GM18873 (cell line): ENCODE measurements at regions not wholly inside any gene's neighbourhood (a gene's known extent, or its start where the extent isn't known, plus 50 kb on each side); places are given as distances from the start of the nearest gene placed in this dataset.
A peak's percentile ranks its signal among the peaks of the same experiment; 100 is the strongest.
"Not testable (repeated sequence)": the region's sequence is repeated elsewhere in the genome, so short reads cannot be mapped to it uniquely, and the experiment has no call there.

Source experiments
- ATAC-seq: cut with Tn5 transposase; IDR thresholded peaks from one replicate; pipeline ENCODE4 v1.9.1; 2021; ENCODE audit warnings: mild to moderate bottlenecking, moderate library complexity, moderate number of reproducible peaks; ENCODE audit not compliant: unreplicated experiment, low FRiP score

DNA sequence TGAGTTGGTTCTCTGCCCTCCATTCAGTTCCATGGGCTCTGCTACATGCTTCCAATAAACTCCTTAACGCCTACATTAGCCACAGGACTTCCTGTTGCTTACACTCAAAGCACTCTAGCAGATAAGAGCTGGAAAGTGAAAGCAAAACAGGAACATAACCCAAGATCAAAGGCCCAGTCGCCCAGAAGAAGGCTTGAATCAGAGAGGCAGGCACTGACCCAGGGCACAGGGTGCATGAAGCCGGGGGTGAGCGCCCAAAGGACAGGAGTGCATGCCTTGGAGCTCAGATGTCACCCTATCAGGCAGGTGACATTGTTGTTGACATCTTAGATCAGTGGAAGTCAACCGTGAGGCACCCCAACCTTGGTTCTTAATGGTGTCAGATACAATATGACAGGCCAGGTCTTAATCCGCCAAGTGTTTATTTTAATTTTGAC lies 235.1 kb downstream of the UACA start:
- no peak for ATAC-seq

DNA sequence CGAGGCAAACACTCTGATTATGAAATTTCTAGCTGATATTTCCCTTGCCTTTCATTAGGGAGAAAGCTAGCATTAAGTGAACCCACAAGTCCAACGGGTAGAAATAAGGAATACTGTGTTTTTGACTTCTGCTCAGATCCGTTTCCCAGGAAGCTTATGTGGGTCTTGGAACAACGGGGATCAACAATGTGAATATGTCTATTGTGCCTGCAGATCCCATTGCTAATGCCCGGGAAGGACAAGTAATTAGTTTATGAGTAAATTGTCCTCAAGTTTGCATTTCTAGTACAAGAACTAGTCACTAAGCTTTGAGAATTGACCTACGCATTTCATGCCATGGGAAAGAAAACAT lies 236.4 kb downstream of the UACA start:
- ATAC-seq = no peak

DNA sequence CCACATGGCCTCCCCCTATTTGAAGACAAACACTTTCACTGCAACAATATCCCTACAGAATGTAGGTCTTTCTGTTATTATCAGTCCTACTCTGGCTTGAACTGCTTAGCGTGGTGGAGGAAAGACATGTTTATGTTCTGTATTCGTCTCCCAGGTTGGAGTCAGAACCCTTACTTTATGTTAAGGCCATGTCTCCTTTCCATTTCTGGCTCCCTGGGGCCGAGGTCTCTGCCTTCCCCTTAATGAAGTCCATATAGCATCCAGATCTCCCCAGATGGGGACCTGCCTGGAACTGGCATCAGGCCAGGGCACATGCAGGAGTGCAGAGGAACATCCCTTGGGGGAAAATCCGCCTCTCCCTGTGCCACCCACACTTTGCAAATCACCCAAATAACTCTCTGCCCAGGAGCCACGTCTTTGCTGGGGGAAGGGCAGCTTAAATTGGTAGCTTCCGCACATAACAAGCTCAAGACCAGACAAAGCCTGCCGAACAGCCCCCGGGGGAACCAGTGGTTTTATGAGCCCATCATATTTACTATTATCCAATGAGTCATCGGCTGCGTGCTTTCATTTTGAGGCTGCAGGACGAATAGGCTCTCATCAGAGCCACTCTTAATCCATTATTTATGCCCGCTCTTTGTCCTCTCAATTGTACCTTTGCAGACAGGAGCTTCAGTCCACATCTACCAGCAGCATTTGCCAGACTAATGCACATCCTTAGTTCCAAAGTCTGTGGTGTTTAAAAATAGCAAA lies 237.0 kb downstream of the UACA start:
- no peak for ATAC-seq

DNA sequence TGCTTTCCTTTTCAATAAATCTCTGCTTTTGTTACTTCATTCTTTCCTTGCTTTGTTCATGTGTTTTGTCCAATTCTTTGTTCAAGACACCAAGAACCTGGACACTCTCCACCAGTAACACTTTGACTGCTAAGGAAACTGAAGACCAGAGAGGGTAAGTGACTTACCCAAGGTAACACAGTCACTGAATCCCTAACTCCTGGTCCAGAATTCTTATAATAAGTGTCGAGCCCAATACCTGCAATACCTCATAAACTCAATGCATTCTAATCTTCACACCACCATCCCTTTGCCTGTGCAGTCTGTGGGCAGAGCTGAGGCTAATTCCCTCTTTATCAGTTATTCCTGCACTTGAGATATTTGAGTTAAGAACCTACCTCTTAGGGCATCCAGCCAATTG lies 237.8 kb downstream of the UACA start:
- no peak for ATAC-seq

DNA sequence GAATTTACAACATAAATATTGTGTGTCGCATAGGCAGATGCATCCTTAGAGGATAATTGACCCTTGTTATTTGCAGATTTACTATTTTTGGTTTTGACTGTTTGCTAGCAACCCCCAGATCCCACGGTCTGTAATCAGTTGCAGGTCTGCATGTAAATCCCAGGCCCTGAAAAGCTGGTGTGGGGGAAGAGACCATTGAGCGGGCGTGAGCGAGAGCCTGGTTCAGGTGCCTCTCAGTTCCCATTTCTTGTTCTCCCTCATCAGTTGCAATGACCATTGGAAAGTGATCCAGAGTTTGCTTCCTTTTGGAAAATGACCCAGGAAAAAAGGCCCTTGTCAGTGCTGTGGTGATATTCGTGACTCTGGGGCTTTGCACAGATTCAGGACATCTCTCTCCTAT lies 238.9 kb downstream of the UACA start:
- no peak for ATAC-seq

DNA sequence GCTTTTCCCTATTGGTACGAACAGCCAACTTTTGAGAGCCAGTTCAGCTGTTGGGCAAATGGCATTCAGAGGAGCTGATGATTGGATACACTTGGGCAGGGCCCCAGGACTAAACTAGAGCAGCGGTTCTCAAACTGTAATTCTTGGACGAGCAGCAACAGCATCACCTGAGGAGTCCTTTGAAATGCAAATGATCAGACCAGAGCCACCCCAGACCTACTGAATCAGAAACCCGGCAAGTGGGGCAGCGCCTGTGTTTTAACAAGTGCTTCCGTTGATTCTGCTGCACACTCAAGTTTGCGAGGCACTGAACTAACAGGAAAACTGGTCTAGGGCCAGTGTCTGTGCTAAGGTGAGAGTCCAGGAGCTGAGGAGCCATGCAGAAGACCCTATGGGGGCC lies 239.7 kb downstream of the UACA start:
- no peak for ATAC-seq

DNA sequence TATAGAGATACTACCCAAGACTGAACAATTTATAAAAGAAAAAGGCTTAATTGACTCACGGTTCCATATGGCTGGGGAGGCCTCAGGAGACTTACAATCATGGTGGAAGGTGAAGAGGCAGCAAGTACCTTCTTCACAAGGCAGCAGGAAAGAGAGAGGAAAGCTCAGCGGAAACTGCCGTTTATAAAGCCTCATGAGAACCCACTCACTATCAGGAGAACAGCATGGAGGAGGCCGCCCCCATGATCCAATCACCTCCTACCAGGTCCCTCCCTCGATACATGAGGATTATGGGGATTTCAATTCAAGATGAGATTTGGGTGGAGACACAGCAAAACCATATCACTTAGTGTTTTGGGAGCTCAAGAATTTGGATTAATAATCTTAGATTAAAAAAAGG lies 240.2 kb downstream of the UACA start:
- ATAC-seq = no peak

DNA sequence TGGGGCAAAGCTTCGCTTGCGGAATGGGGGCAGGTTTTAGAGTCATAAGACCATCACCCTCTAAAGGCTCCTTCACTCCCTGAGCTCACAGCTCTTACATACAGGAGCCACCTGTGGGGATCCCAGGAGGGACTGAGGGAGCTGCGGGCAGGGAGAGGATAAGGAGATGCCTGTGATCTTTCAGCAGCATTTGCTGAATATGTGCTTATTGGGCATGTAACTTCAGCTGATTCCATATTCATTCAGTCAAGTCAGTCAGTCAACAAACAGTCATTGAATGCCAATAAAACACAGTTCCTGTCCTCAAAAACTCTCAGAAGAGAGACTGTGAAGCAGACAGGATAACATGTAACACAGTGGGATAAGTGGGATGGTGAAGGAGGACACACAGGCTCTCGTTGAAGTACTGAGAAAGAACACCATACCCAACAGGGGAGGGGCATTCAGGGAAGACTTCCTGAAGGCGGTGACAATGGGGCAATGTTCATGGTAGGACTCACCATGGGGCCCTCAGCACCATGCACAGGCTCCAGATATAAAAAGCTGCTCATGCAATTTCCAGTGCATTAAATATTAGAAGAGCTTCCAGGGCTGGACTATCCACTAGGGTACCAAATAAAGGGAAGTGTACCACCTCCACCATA lies 240.9 kb downstream of the UACA start:
- ATAC-seq = no peak

DNA sequence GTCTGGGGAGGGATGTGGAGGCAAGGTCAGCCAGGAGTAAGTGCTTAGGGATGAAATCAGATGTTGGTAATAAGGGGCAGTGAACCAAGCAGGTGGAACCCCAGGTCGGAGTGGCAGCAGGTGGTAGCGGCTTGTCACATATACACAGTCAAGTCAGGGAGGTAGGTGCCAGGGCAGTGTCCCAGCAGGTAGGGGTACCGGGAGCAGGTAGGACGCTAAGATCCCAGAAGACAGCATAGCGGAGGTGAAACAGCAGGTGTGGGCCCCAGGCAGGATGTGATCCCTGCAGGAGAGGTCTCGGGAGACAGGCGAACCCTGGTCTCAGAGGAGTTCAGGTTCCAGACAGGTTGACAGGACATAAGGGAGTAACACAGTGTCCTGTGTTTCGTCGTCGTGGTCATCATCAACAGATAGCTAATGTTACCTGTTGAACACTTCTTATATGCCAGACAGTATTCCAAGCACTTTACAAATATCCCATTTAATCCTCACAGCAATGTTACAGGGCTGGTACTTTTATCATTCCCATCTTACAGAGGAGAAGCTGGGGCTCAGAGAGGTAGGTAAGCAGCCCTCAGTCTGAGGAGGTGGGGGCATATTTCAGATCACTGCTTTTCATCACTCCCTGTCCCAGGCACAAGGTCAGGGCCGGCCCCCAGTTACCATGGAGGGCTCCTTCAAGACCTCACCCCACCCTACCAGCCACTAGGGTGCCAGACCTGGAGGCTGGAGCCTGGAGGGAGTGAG lies 241.6 kb downstream of the UACA start:
- no peak for ATAC-seq

DNA sequence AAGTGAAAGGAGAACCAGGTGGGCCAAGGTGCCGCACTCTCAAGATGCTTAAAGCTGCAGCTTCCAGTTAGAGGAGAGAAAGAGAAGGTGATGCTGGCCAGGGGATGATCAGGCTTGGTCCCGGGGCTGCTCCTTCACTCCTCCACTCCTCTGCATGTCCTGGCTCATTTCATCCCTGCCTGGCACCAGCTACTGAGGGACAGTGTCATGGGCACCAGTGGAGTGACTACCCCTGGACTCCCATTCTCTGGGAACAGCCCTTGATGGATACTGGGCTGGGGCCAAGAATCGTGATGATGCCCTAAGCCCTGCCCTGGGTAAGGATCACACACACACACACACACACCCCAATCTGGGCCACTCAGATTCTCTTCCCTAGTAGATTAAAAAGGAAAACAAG lies 243.7 kb downstream of the UACA start:
- ATAC-seq = no peak

DNA sequence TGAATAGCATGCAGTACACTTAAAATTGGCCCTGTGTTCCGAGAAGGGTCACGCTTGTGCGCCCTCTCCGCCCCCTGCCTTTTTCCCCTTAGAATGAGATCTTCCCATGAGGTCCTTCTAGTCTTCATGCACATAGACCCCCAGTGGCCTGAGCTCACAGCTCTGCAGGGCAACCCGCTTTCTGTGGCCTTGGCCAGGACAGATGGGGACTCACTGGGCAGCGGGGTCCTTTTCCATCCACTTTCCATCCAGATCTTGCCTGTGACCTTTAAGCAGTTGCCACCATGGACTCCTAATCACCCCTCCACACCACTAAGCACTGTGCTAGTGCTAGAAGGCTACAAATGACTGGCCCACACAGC lies 244.4 kb downstream of the UACA start:
- ATAC-seq = no peak

DNA sequence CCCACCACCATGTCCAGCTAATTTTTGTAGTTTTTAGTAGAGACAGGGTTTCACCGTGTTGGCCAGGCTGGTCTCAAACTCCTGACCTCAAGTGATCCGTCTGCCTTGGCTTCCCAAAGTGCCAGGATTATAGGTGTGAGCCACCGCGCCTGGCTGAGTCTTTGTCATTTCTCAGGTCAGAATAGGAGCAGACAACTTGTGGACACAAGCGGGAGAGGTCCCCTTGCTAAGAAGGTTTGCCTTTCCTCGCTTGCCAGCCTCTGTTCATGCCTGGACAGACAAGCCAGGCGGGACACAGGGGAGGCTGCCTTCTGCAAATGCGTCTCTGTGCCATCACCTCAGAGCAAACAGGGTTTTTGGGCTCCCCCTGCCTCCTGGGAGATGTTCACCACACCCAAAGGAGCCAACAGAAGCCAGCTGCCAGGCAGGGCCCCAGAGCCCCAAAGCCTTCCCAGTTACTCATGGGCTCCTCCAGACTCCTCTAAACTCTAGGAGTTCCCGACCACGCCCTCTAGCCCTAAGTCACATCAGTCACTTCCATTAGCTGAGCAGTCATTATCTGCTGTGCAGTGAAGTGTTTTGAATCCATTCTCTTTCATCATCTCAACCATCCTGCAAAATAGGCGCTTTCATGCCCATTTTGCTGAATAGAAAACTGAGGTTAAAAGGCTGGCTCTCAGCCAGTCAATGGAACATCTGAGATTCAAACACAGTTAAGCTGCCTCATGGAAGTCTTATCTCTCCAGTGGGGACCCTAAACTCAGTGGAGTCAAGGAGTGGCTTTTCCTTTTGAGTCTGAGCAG lies 245.0 kb downstream of the UACA start:
- no peak for ATAC-seq

DNA sequence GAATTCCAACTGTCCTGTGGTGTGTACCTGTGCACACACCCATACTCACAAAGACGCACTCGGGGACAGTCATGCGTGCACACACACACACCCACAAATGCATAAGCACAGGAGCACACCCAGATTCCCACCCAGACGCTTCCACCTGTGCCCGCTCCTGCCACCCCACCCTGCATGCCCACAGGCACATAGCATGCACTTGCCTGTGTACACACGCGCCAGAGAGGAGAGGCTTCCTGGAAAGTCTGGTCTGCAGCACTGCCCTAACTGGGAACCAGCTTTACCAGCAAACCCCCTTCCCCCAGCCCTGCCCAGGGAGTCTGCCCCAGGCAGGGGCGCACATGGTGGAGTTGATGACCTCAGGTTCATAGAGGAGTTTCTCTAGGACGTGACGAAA lies 246.2 kb downstream of the UACA start:
- ATAC-seq = no peak

DNA sequence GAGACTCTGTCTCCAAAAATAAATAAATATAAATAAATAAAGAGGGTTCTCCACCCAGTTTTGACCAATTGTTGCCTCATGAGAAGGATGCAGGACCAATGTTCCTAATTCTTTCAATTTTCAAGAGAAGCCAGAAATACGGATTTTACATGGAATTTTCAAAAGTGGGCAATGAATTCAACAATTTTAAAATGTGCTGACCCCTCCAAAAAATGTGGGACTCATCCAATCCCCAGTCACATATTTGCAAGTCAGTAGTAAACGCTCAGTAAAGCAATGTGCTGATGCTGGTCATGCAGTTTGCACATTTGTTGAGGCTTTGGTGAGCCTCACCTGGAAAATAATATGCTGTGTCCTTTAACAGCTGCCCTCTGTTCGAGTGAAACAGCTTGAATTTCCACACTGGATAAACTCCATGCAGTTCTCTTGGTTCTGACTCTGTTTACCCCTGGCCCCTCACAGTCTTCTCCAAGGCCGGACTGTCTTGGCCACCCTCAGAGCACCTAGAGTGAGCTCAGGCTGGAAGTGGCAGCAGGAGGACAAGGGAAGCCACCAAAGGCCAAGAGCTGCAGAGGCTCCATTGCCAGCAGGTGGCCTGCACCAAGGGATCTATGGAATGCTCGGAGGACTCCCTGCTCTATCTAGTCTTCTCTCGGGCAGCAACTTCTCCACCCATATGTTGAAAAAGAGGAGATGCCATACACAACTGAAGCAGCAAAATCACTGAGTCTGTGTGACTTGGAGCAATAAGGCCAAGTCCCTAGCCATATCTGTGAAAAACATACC lies 246.8 kb downstream of the UACA start:
- no peak for ATAC-seq

DNA sequence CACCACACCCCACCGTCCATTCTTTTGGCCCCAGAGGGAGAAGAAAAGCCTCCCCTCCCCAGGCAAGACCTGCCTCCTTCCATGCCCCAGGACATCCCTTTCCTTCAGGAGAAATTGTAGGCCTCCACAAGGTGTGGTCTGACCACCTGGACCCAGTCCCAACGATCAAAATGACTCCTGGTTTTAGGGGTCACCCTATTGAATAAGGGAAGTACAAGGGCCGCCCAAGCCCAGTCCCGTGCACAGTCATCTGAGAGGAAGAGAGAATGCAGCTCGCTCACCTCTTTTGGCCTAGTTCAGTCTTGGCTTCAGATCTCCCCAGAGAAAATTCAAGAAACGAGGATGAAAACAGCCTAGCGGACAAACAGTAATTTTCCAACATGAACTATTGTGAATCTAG lies 249.1 kb downstream of the UACA start:
- no peak for ATAC-seq

DNA sequence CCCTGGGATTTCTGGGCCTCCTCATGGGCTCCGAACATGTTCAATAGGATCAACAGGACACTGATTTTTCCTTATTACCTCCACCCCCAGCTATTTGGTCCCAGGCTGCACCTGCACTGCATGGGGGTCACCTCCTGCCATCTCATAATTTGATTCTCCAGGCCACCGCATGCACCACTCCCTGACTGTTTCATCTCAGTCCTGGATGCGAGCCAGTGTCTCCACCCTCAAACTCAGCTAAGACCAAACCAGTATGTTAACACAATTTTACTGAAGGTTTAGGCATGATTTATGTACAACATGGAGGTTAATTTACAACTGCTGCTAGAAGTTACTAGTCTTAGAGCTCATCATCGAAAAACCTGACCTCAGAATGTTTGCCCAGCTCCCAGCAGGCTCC lies 249.5 kb downstream of the UACA start:
- no peak for ATAC-seq

DNA sequence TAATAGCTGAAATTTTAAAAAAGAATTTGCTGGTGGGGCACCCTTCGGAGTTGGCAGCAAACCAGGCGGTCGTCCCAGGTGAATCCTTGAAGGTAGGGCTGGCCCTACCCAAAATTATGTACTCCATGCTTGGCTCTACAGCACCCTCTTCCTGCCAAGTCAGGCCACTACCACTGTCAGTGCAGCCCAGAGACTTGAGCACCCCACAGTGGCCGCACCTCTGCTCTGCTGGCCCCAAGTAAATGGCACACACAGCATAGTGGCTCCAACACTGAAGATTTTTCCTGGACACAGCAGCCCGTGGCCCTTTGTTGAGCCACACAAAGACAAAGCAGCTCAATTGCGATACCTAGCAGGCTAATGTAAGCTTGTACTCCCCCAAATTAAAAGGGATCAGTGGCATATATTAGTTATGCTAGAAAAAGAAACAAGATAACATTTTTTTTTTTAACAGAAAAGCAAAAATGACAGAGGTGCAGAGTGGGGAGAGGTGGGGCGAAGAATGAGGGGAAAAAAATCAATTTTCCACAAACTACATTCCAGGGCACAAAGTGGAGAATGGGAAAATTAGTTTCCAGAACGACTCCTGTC lies 250.5 kb downstream of the UACA start:
- peak; percentile 60 for ATAC-seq

DNA sequence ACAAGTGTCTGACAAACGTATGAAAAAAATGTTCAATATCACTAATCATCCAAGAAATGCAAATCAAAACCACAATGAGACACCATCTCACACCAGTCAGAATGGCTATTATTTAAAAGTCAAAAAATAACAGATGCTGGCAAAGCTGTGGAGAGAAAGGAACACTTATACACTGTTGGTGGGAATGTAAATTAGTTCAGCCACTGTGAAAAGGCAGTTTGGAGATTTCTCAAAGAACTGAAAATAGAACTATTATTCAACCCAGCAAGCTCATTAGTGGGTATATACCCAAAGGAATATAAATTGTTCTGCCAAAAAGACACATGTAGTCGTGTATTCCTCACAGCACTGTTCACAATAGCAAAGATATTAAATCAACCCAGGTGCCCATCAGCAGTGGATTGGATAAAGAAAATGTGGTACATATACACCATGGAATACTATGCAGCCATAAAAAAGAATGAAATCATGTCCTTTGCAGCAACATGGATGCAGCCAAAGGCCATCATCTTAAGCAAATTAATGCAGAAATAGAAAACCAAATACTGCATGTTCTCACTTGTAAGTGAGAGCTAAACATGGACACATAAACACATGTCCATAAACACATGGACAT lies 251.3 kb downstream of the UACA start:
- not testable (repeated sequence) for ATAC-seq

DNA sequence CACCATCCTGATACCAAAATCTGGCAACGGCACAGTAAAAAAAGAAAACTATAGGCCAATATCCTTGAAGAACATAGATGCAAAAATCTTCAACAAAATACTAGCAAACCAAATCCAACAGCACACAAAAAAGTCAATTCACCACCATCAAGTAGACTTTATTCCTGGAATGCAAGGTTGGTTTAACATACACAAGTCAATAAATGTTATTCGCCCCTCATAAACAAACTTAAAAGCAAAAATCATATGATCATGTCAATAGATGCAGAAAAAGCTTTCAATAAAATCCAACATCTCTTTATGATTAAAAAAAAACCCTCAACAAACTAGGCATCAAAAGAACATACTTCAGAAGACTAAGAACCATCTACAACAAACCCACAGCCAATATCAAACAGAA lies 252.9 kb downstream of the UACA start:
- no peak for ATAC-seq
